Daoy (cell line): ENCODE measurements at regions not wholly inside any gene's neighbourhood (a gene's known extent, or its start where the extent isn't known, plus 50 kb on each side); places are given as distances from the start of the nearest gene placed in this dataset.

ENCODE experiments used
- DNase-seq: peaks from one replicate; pipeline ENCODE4 v3.0.0-alpha.2; 2015; ENCODE audit warnings: low read depth

DNA sequence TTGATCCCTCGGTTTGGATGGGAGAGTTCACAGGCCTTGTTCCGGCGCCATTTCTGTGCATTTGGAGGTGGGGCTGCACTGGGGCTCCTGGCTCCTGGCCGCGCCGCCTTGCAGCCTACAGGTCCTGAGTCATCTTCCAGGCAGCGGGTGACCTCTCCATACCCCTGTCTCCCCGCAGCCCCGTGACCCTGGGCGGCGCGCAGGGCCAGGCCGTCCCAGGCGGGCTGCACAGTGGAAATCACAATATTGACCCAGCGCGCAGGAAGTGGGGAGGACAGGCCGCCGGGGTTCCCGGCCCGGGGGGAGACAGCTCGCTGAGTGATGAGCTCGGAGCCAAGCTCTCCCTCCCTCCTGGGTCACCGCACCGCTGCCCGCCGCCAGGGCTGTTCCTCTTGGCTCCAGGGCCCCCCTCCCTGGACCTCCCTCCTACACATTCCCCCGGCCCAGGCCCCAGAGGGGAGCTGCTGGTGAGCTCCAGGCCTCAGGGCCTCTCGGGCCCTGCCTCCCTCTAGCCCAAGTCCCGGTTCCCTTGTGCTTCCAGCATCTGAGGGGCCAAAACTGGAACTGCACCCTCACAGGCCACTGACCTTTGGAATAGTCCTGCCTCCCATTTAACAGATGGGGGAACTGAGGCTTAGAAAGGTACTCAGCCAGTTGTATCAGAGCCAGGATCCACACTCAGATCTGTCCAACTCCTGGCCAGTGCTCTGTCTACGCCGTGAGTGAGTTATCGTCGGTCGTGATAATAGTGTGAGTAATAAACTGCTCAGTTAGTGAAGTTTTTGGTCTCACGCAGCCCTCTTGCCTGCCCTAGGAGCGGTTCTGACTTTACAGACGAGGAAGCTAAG is 142.9 kb upstream of the WNT4 start:
- DNase-seq: peak; percentile 70

DNA sequence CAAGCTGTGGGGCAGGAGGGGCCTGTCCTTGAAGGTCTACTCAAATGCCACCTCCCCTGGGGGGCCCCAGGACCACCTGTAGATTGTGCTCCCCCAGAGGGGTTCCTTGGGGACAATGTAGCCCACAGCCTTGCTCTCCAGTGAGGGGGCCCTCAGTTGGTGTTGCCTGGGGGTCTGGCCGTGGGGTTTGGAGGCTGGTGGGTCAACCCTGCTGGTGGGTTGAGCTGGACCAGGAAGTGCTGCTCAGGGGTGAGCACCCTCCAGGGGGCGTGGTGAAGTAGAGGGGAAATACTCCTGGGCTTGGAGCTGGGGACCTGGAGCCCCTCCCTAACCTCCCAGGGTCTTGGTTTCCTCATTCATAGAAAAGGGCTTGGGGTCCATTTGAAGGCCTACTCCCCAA is 143.6 kb upstream of the WNT4 start:
- no peak for DNase-seq

DNA sequence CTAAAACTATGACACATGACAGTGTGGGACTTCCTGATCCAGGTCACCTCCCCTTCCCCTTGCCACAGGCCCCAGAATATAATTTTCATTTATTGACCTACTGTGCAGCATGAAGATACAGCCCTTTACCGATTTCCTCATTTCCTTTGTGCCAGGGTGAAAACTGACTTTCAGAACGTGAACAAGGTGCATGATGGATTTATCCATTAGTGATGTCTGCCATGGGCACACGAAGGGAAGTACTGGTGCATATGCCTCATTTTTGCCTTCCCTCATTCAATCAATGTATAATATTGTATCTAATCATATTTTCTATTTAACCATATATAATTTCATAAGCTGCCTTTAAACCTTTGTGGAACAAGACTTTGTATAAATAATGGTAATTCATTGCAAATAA is 144.4 kb upstream of the WNT4 start:
- no peak for DNase-seq

DNA sequence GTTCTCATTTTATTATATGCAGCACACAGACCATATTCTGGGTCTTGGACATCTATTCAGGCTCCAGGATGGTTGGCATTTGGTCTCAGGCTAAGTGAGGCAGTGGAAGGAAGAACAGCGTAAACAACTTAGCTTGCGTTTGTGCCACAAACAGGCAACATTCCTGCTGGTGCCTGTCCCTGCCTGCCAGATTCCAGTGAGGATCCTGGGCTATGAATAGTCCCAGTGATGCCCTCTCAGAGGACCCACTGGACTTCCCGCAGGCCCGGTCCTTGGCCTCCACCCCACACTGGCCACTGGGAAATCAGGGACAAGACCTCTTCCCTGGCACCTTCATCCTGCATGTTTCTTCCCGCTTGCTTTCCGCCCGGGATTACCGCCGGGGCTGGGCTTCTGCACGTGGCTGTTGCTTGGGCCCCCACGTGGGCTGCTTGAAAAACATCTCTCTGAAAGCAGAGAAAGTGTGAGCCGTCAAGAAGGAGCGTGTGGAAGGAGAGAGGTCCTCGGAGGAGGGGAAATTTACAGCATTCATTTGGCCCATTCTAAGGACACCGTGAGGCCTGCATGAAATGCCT is 145.1 kb upstream of the WNT4 start:
- DNase-seq: no peak

DNA sequence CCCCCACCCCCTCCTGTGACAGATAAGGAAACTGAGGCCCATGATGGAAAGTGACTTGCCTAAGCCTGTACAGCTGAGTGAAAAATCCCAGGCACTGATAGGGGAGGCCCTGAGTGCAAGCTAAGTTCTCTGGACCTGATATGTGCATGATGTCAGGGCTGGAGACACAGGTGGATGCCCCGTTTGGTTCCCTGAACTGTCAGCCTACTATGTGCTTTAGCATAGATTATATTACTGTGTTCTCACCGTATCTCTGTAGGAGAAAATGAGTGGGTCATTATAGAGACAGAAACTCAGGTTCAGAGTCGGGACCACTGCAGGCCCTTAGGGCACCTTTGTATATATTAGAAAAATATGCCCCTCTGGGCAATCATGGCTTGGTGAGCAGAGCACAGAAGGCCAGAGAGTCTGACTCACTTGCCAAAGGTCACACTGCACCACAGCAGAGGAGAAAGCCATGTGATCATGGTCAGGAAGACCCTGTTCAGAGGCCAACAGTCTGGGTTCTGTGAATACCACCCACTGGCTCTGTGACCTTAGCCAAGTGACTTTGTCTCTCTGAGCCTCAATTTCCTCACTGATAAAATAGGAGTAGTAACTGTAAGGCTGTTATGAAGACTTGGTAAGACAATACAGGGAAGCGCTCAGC is 145.8 kb upstream of the WNT4 start:
- DNase-seq: no peak

DNA sequence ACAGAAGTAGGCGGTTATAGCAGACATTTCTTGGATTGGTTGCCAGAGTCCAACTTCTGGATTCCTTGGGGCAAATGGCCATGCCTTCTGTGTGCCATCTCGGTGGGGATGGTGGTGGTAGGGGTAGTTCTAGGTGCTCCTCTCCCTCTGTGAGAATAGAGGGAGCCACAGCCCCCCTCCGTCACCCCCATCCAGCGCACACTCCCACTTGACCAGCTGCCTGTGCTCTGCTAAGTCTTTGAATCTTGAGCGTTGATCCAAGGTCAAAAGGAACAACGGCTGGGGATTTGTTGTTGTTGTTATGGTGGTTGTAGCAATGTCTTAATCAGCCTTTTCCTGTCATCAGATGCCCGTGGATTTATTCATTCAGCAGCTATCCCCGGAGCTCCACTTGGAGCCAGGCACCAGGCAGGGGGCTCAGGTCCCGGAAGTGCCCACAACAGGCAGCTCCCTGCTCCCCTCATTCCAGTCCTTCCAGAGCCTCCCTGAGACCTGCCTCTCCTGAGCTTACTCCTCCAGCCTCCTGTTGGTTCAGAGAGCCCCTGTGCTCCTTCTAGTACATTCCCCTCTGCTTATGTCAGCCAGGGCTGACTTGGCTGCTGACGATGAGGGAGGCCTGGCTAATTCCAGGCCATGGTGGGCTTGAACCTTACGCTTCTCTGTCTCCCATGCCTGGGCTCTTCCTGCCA is 146.6 kb upstream of the WNT4 start:
- no peak for DNase-seq

DNA sequence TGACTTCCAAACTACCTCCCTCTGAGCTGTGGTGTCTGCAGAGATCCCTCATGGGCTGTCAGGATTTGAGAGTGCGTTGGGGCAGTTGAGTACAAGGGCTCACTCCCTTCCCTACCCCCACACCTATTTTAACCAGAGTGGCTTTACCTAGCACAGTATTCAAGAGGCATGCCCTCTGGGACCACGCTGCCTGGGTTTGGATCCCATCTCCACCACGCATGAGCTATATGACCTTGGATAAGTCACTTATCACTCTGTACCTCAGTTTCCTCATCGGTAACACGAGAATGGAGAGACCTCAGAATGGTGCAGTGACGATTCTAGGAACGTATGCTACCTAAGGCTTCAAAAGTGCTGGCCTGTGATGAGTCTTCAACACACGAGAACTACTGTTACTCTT is 147.3 kb upstream of the WNT4 start:
- no peak for DNase-seq

DNA sequence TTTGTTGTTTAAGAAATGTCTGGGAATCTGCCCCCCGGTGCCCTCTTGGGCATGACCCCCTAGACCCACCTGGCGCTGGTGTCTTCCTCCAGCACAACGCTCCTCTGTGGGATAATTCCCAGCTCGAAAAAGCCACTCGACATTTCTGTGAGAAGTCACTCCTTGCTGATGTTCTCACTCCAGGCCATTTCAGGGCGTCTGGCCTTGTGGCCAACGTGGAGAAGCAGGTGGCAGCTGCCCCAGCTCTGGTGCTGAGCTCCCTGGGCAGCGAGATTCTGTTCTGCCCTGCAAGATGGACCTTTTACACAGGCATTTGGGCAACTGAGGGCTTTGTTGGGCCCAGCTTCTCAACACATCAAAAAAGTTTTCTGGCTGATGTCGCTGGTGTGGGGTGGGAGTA is 147.7 kb upstream of the WNT4 start:
- no peak for DNase-seq

DNA sequence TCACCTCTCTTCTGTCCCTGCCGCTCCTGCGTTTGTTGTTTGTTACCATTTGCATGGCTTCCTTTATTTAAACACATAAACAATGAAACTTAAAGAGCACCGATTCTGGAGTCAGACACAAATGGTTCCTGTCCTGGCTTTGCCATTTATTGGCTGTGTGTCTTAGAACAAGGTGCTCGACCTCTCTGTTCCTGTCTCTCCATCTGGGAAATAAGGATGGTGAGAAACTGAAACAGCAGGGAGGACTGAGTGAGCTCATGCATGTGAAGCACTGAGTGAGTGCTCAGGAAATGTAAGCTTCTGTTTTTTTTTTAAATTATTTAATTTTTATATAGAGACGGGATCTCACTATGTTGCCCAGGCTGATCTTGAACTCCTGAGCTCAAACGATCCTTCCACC is 148.2 kb upstream of the WNT4 start:
- DNase-seq: no peak

DNA sequence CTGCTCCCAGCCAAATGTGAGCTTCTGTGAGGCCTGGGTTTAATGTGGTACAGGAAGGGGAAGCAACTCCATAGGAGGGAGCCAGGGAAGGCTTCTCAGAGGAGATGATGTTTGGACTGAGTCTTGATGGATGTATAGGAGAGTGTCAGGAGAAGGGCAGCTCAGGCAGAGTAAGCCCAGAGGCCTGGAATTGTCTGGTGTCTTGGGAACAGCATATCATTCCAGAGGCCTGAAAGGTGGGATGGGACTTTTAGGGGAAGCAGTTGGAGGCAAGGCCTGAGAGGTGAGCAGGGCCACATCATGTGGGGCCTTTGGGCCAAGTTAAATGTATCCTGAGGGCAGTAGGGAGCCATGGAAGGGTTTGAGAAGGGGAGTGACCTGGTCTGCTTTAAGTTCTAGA is 148.6 kb upstream of the WNT4 start:
- DNase-seq: no peak

DNA sequence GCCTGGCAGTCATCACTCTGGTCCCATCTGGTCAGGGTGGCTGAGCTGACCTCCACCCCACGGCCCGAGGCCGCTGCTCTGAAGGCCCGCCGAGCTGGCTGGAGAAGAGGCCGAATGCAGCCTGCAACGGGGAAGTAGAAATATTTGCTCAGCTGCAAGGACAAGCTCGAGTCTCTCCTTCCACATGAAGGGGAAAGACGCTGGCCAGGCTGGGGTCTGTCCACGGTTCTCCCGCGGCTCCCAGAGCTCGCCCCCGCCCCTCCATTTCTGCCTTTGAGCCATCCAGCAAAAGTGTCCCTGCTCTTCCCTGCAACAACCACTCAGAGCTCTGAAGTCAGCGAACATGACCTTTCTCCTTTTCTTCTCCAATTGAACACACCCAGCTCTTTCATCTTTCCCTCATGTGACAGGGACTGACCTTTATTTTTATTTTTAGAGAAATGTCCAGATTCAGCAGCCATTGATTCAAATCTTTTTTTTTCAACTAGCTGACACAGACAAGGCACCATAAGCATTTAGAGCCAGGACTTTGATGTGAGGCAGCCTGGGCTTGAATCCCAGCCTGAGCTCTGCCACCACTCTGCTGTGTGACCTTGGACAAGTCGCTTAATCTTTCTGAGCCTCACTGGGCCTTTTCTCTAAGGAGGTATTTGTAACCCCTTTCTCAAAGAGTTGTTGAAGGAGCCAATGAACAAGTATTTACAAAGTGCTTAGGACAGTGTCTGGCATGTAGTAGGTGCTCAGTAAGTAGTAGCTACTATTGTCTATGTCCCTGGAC is 149.3 kb upstream of the WNT4 start:
- no peak for DNase-seq

DNA sequence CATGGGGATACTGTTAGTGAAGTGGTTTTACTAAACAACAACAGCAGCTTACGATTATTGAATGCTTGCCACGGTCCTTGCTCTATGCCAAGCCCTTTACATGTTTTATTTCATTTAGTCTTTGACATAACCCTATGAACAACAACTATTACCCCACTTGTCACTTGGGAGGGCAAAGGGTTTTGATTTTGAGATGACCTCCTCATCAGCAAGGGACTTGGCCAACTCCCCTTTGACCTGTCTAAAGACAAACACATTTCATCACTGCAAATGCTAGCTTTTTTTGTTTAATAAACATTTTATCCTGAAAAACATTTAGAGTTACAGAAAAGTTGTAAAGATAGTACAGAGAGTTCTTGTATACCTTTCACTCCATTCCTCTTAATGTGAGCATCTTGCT is 152.5 kb upstream of the WNT4 start:
- no peak for DNase-seq

DNA sequence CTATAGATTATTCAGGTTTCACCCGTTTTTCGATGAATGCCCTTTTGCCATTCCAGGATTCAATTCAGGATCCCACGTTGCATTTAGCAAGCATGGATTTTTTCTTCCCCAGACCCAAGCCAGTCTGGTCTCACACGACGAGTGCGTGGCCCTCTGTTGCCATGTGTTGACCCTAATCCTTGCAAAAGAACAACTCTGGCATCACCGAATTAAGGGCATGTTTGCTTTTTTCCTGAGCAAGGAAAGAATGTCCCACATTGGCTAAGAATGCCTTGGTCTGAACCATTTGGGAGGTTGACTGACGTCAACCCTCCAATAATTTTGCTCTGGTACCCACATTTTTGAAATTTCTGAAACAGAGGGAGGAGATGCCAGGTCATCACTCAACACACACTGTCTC is 153.0 kb upstream of the WNT4 start:
- DNase-seq: no peak

DNA sequence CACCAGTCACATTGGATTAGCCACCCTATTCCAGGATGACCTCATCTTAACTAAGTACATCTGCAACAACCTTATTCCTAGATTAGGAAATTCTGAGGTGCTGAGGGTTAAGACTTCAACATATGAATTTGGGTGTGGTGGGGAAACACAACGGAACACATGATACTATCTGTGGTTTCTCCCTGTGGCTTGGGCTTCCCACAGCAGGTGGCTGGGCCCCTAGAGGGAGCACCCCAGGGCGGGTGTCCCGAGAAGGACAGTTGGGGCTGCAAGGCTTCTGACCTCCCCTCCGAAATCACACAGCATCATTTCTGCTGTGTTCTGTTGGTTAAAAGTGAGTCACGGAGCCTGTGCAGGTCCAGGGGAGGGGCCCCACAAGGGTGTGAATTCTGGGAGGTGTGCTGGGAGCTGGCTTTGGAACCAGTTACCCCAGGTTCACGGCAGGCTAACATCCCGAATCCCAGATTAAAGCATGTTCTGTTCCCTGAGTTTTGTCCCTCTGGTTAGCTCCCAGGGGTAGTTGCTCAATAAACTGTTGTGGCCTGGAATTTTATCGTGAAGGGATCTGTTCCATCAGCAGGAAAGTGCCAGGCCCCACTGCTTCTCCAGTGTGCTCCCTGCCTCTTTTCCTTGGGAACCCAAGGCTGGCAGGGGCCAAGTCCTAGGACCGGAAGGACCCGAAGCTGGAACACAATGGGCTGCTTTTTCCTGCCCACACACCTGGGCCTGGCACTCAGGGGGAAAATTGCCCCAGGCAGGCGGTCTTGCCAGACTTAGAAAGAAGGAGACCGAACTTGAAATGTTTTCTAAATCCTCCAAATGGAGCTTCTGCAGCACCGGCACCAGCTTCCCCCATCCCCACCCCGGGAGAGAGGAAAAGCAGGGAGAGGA is 154.0 kb upstream of the WNT4 start:
- DNase-seq: no peak

DNA sequence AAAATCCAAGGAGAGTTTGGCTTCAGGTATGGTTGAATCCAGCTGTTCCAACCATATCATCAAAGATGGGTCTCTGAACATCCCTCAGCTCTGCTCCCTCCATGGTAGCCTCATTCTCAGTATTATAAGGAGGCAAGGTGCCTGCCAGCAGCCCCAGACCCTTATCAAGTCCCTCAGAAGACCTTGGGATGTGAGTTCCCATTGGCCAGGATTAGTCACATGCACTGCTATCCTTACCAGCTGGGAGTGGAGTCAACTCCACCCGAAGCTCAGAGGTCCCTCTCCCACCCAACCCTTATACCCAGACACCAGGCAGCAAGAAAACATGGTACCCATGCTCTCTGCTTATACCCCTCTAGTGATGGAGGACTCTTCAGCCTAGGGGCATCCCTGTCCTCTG is 153.7 kb upstream of the ZBTB40 start:
- DNase-seq: no peak

DNA sequence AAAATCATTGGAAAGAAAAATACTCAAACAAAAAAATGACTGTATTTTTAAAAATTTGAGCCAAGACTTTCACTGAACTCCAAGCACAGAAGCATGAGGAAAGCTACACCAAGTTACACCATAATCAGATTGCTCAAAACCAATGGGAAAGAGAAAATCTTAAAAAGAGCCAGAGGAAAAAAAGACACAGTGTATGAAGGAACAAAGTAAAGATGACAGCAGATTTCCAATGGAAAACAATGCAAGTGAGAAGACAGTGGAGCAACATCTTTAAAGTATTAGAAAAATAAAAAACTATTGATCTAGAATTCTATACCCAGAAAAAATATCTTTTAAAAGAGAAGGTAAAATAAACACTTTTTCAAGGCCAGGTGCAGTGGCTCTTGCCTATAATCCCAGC is 147.8 kb upstream of the ZBTB40 start:
- DNase-seq: no peak

DNA sequence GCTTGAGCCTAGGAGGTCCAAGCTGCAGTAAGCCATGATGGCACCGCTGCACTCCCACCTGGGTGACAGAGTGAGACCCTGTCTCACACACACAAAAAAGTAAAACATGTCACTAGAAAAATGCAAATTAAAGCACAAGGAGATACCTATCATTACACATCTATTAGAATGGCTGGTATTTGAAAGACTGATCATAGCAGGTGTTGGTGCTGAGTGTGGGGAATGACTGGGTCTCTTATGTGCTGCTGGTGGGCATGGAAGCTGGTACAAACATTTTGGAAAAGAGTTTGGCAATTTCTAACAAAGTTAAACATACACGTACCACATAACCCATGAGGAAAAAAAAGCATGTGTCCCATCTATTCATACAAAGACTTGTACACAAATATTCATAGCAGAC is 142.1 kb upstream of the ZBTB40 start:
- DNase-seq: no peak

DNA sequence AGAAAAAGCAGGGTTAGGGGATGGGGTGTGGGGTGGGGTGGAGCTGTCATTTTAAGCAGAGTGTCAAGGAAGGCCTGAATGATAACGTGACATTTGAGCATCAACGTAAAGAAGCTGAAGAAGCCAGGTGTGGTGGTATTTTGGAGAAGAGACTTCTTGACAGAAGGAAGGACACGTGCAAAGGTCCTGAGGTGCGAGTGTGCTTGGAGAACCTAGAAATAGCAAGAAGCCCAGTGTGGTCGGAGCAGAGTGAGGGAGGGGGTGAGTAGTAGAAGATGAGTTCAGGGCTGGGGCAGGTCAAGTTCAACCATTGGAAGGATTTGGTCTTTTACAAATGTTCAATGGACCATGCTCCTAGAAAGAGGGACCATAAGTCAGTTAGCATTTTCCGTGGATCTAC is 140.2 kb upstream of the ZBTB40 start:
- DNase-seq: no peak

DNA sequence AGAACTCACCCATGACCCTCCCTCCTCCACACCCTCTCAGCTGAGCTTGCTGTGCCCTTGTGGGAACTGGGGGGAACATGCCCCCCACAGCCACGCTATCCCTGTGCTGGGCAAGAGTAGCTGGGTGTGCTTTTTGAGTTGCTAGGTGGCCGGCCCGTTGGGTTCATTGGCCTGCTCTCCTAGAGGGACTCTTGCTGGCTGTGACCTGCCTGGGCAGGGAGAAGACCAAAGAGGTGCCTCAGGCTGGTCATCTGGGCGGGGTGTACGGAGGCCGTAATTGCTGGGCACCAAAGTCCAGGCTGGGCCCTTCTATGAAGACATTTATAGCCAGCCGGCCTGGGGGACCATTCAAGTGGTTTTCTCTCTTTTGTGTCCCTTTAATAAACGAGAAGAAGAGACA is 138.3 kb upstream of the ZBTB40 start:
- DNase-seq: no peak

DNA sequence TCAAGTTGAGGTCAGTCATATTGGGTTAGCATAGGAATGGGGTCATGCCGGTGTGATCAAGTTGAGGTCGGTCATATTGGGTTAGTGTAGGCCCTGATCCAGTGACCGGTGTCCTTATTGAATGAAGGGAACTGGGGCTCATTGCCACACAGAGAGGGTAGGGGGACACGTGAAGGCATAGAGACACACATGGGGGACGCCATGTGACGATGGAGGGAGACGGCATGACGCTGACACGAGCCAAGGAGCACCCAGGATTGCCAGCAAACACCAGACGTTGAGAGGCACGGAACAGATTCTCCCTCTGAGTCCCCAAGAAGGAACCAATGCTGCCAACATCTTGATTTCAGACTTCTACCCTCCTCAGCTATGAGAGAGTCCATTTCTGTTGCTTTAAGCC is 136.9 kb upstream of the ZBTB40 start:
- no peak for DNase-seq
